Neural progenitor cell (in vitro differentiated cells): ENCODE measurements at regions not wholly inside any gene's neighbourhood (a gene's known extent, or its start where the extent isn't known, plus 50 kb on each side); places are given as distances from the start of the nearest gene placed in this dataset.

Source experiments
- EZH2 ChIP-seq: fragments of 200-600 bp; sonication (generic); IDR thresholded peaks from 2 replicates; pipeline ENCODE4 v1.6.1; 2017; ENCODE audit warnings: antibody characterized with exemption, mild to moderate bottlenecking, moderate library complexity
- EZH2phosphoT487 ChIP-seq: fragments of 200-600 bp; sonication (generic); IDR thresholded peaks from 2 replicates; pipeline ENCODE4 v1.6.1; 2017; ENCODE audit warnings: antibody characterized with exemption
- TF ChIP-seq, protein P1 (sequence below): fragments of 200-600 bp; sonication (generic); IDR thresholded peaks from 2 replicates; pipeline ENCODE4 v1.5.1; 2017; ENCODE audit warnings: antibody characterized with exemption, mild to moderate bottlenecking

DNA sequence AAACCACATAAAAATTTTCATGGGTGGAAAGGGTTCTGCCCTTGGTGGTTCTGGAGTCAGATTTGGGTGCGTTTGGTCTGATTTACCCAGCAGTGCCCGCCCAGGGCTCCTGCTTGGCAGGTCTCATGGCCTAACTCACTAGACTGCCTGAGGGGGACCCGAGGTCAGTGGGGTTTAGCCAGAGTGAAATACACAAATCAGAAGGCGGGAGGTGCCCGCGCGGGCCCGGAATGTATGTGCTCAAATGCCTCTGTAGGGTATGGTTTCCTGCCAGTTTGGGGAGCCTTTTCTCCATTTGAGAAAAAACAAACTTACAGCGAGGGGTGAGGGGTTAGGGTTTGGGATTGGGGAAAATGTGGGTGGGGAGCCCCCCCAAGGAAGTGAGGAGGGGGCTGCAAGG lies 70.9 kb upstream of the POLG start:
- TF ChIP-seq, protein P1, sequence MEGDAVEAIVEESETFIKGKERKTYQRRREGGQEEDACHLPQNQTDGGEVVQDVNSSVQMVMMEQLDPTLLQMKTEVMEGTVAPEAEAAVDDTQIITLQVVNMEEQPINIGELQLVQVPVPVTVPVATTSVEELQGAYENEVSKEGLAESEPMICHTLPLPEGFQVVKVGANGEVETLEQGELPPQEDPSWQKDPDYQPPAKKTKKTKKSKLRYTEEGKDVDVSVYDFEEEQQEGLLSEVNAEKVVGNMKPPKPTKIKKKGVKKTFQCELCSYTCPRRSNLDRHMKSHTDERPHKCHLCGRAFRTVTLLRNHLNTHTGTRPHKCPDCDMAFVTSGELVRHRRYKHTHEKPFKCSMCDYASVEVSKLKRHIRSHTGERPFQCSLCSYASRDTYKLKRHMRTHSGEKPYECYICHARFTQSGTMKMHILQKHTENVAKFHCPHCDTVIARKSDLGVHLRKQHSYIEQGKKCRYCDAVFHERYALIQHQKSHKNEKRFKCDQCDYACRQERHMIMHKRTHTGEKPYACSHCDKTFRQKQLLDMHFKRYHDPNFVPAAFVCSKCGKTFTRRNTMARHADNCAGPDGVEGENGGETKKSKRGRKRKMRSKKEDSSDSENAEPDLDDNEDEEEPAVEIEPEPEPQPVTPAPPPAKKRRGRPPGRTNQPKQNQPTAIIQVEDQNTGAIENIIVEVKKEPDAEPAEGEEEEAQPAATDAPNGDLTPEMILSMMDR: no peak
- TF ChIP-seq EZH2: no peak
- TF ChIP-seq EZH2phosphoT487: no peak
